HUES6 (cell line): ENCODE measurements at regions not wholly inside any gene's neighbourhood (a gene's known extent, or its start where the extent isn't known, plus 50 kb on each side); places are given as distances from the start of the nearest gene placed in this dataset.
"Not testable (repeated sequence)": the region's sequence is repeated elsewhere in the genome, so short reads cannot be mapped to it uniquely, and the experiment has no call there.

Source experiments
- H3K27ac ChIP-seq: 2 replicates; pipeline ENCODE4 v1.7.0; 2013; ENCODE audit warnings: low read depth, mild to moderate bottlenecking, low read length, inconsistent platforms
- H3K27me3 ChIP-seq: 2 replicates; pipeline ENCODE4 v1.6.1; 2013; ENCODE audit warnings: low read length; ENCODE audit not compliant: control insufficient read depth, insufficient read depth
- H3K36me3 ChIP-seq: 2 replicates; pipeline ENCODE4 v1.6.1; 2013; ENCODE audit warnings: low read length; ENCODE audit not compliant: control insufficient read depth, insufficient read depth
- H3K4me1 ChIP-seq: 2 replicates; pipeline ENCODE4 v1.6.1; 2013; ENCODE audit warnings: low read length; ENCODE audit not compliant: control insufficient read depth, insufficient read depth
- H3K4me3 ChIP-seq: 2 replicates; pipeline ENCODE4 v1.5.1; 2013; ENCODE audit warnings: low read depth, low read length
- H3K9ac ChIP-seq: one replicate; pipeline ENCODE4 v1.6.1; 2013; ENCODE audit warnings: mild to moderate bottlenecking, low read length
- H3K9me3 ChIP-seq: 2 replicates; pipeline ENCODE4 v1.6.1; 2013; ENCODE audit warnings: low read depth, low read length; ENCODE audit not compliant: control insufficient read depth, insufficient read depth

GRCh38 chrX:7480721-7481120, 332.8 kb upstream of the PUDP start:
- H3K4me1 ChIP-seq: no peaks in the 10 kb centered on the region
- H3K27me3 ChIP-seq: no peaks in the 10 kb centered on the region
- no peaks in the 10 kb centered on the region for H3K36me3 ChIP-seq
- H3K9me3 ChIP-seq: 0 out of 2 replicates have a peak, but pooled peaks cover 3% of the 10 kb centered on the region
- H3K9ac ChIP-seq: no peak overlapping the region
- H3K4me3 ChIP-seq: no peak overlapping the region
- no peak overlapping the region for H3K27ac ChIP-seq

GRCh38 chrX:7462110-7462509, 314.2 kb upstream of the PUDP start:
- peaks cover 10% of the 10 kb centered on the region; the same call in 1 of the 2 replicates for H3K4me1 ChIP-seq
- no peaks in the 10 kb centered on the region for H3K36me3 ChIP-seq
- H3K4me3 ChIP-seq: no peak overlapping the region
- H3K27ac ChIP-seq: no peak overlapping the region
- no peak overlapping the region for H3K9ac ChIP-seq
- H3K9me3 ChIP-seq: no peaks in the 10 kb centered on the region
- no peaks in the 10 kb centered on the region for H3K27me3 ChIP-seq

- H3K4me1 ChIP-seq, H3K27me3 ChIP-seq, H3K4me3 ChIP-seq, H3K9ac ChIP-seq, H3K27ac ChIP-seq, H3K36me3 ChIP-seq, H3K9me3 ChIP-seq: not testable (repeated sequence)
Measured at GRCh38 chrX:7461051-7461450, 313.1 kb upstream of the PUDP start.

GRCh38 chrX:7447801-7448499, 300.0 kb upstream of the PUDP start:
- H3K36me3 ChIP-seq: no peaks in the 10 kb centered on the region
- no peak overlapping the region for H3K4me3 ChIP-seq
- H3K9ac ChIP-seq: no peak overlapping the region
- peaks cover 46% of the 10 kb centered on the region for H3K27me3 ChIP-seq
- H3K27ac ChIP-seq: no peak overlapping the region
- H3K4me1 ChIP-seq: peaks cover 3% of the 10 kb centered on the region; the same call in 1 of the 2 replicates
- H3K9me3 ChIP-seq: no peaks in the 10 kb centered on the region

- Histone ChIP-seq H3K27me3 (peaks cover 46% of the 10 kb centered on the region), H3K36me3 (no peaks in the 10 kb centered on the region), H3K4me1 (peaks cover 3% of the 10 kb centered on the region; the same call in 1 of the 2 replicates), H3K4me3 (no peak overlapping the region), H3K27ac (no peak overlapping the region), H3K9me3 (no peaks in the 10 kb centered on the region), H3K9ac (no peak overlapping the region)
Measured at GRCh38 chrX:7446815-7447214, 298.9 kb upstream of the PUDP start.

- Histone ChIP-seq H3K36me3 (no peaks in the 10 kb centered on the region), H3K27ac (no peak overlapping the region)
Measured at GRCh38 chrX:7444967-7445366, 297.0 kb upstream of the PUDP start.

GRCh38 chrX:7441586-7441985, 293.6 kb upstream of the PUDP start:
- Histone ChIP-seq H3K27me3 (peaks cover 23% of the 10 kb centered on the region; the same call in 1 of the 2 replicates), H3K27ac (no peak overlapping the region), H3K4me1 (peaks cover 24% of the 10 kb centered on the region), H3K36me3 (no peaks in the 10 kb centered on the region), H3K4me3 (no peak overlapping the region), H3K9ac (no peak overlapping the region), H3K9me3 (no peaks in the 10 kb centered on the region; the same call in 1 of the 2 replicates)

More at GRCh38 chrX:7444967-7445366, 297.0 kb upstream of the PUDP start:
- Histone ChIP-seq H3K9me3 (no peaks in the 10 kb centered on the region), H3K9ac (no peak overlapping the region), H3K4me3 (no peak overlapping the region), H3K4me1 (peaks cover 3% of the 10 kb centered on the region; the same call in 1 of the 2 replicates), H3K27me3 (peaks cover 35% of the 10 kb centered on the region)

GRCh38 chrX:7435822-7436221, 287.9 kb upstream of the PUDP start:
- H3K27ac ChIP-seq: no peak overlapping the region
- H3K4me3 ChIP-seq: no peak overlapping the region
- no peak overlapping the region for H3K9ac ChIP-seq
- peaks cover 23% of the 10 kb centered on the region; the same call in 1 of the 2 replicates for H3K27me3 ChIP-seq
- H3K36me3 ChIP-seq: no peaks in the 10 kb centered on the region
- H3K4me1 ChIP-seq: peaks cover 21% of the 10 kb centered on the region
- H3K9me3 ChIP-seq: no peaks in the 10 kb centered on the region; the same call in 1 of the 2 replicates

- H3K36me3 ChIP-seq: no peaks in the 10 kb centered on the region
- no peak overlapping the region for H3K27ac ChIP-seq
- no peaks in the 10 kb centered on the region for H3K9me3 ChIP-seq
- H3K4me1 ChIP-seq: peaks cover 9% of the 10 kb centered on the region
- no peak overlapping the region for H3K4me3 ChIP-seq
- no peak overlapping the region for H3K9ac ChIP-seq
- H3K27me3 ChIP-seq: peaks cover 7% of the 10 kb centered on the region
Measured at GRCh38 chrX:7432901-7433300, 284.9 kb upstream of the PUDP start.

- H3K4me3 ChIP-seq: no peak overlapping the region
- H3K9me3 ChIP-seq: no peaks in the 10 kb centered on the region
- no peak overlapping the region for H3K27ac ChIP-seq
- H3K9ac ChIP-seq: no peak overlapping the region
- H3K36me3 ChIP-seq: no peaks in the 10 kb centered on the region
- H3K4me1 ChIP-seq: no peaks in the 10 kb centered on the region
- H3K27me3 ChIP-seq: no peaks in the 10 kb centered on the region; the same call in 1 of the 2 replicates
Measured at GRCh38 chrX:7420717-7421116, 272.8 kb upstream of the PUDP start.

- Histone ChIP-seq H3K27ac (no peak overlapping the region), H3K9ac (no peak overlapping the region), H3K9me3 (0 out of 2 replicates have a peak, but pooled peaks cover 3% of the 10 kb centered on the region), H3K36me3 (no peaks in the 10 kb centered on the region), H3K27me3 (no peaks in the 10 kb centered on the region; the same call in 1 of the 2 replicates), H3K4me3 (no peak overlapping the region), H3K4me1 (no peaks in the 10 kb centered on the region)
Measured at GRCh38 chrX:7414753-7415152, 266.8 kb upstream of the PUDP start.
